HS-27A (cell line): ENCODE measurements at regions not wholly inside any gene's neighbourhood (a gene's known extent, or its start where the extent isn't known, plus 50 kb on each side); places are given as distances from the start of the nearest gene placed in this dataset.
A peak's percentile ranks its signal among the peaks of the same experiment; 100 is the strongest.

Experiments
- DNase-seq: peaks from one replicate; pipeline ENCODE4 v3.0.0-alpha.2; 2012; ENCODE audit warnings: low read depth, missing footprints

- no peak for DNase-seq
Measured at GRCh38 chr4:35690271-35690670, 554.0 kb downstream of the ARAP2 start.

- DNase-seq = no peak
Measured at GRCh38 chr4:35695003-35695402, 549.3 kb downstream of the ARAP2 start.

- no peak for DNase-seq
Measured at GRCh38 chr4:35695421-35695820, 548.9 kb downstream of the ARAP2 start.

- no peak for DNase-seq
Measured at GRCh38 chr4:35697210-35697736, 547.0 kb downstream of the ARAP2 start.

- DNase-seq = no peak
Measured at GRCh38 chr4:35700663-35701062, 543.7 kb downstream of the ARAP2 start.

GRCh38 chr4:35709080-35709479 is 535.2 kb downstream of the ARAP2 start:
- no peak for DNase-seq

GRCh38 chr4:35710343-35710742 is 534.0 kb downstream of the ARAP2 start:
- DNase-seq = no peak

GRCh38 chr4:35711127-35711526 is 533.2 kb downstream of the ARAP2 start:
- no peak for DNase-seq

GRCh38 chr4:35723973-35724372 is 520.3 kb downstream of the ARAP2 start:
- no peak for DNase-seq

- no peak for DNase-seq
Measured at GRCh38 chr4:35725131-35725530, 519.2 kb downstream of the ARAP2 start.

GRCh38 chr4:35730414-35730813 is 513.9 kb downstream of the ARAP2 start:
- no peak for DNase-seq

- DNase-seq = no peak
Measured at GRCh38 chr4:35734381-35735098, 509.8 kb downstream of the ARAP2 start.

- DNase-seq = no peak
Measured at GRCh38 chr4:35739308-35739707, 505.0 kb downstream of the ARAP2 start.

GRCh38 chr4:35754047-35754446 is 490.3 kb downstream of the ARAP2 start:
- no peak for DNase-seq

- DNase-seq = no peak
Measured at GRCh38 chr4:35757836-35758235, 486.5 kb downstream of the ARAP2 start.

GRCh38 chr4:35760807-35761206 is 483.5 kb downstream of the ARAP2 start:
- DNase-seq = no peak

GRCh38 chr4:35771571-35771970 is 472.7 kb downstream of the ARAP2 start:
- DNase-seq = no peak

GRCh38 chr4:35772291-35772690 is 472.0 kb downstream of the ARAP2 start:
- DNase-seq = peak; percentile 1

- DNase-seq = no peak
Measured at GRCh38 chr4:35789899-35790574, 454.3 kb downstream of the ARAP2 start.

GRCh38 chr4:35793045-35793722 is 451.1 kb downstream of the ARAP2 start:
- no peak for DNase-seq

GRCh38 chr4:35793766-35794165 is 450.5 kb downstream of the ARAP2 start:
- no peak for DNase-seq

GRCh38 chr4:35800669-35801068 is 443.6 kb downstream of the ARAP2 start:
- DNase-seq = no peak

GRCh38 chr4:35802644-35803043 is 441.7 kb downstream of the ARAP2 start:
- DNase-seq = no peak
